Kidney tubule cell (primary cell): ENCODE measurements at regions not wholly inside any gene's neighbourhood (a gene's known extent, or its start where the extent isn't known, plus 50 kb on each side); places are given as distances from the start of the nearest gene placed in this dataset.
A peak's percentile ranks its signal among the peaks of the same experiment; 100 is the strongest.

ENCODE experiments used
- DNase-seq: peaks from one replicate; pipeline ENCODE4 v3.0.0-alpha.2; 2018; ENCODE audit warnings: low spot score

DNA sequence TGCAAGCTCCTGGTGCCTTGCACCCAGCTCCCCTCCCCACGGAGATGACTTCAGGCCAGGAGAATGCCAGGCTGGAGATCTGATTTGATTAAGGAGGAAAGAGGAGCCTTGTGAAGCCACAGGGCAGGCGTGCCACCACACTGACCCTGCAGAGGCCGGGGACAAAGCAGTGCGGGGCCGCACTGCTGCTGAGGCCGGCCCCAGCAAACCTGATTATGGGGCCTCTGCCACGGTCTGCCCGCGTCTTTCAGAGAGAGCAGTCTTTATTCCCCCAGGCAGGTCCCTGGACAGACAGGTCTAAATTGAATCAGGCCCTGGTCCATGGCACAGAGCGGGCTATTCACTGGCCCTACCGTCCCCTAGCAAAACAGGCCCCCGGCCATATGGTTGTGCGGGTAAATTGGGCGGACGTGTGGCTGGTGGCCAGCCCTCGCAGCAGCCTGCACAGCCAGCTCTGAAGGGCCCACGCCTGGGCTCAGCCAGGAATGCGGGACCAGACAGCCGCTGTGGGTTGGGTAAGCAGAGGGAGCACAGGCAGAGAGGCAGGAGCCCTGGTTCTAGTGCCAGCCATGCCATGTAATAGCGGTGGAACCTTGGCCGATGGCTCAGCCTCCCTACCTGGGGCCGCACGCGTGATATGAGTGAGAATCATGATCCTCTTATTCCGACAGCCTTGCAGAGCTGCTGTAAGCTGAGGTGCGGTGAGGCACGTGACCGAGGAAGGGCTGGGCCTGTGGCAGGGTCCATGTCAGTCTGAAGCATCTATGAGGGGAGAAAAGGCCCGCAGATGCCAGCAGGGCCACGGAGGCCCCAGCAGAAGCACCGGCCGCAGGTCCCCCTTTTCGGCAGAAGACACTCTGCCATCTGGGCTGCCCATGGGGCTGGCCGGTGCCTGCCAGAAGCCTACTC is 97.3 kb upstream of the MYCN start:
- peak; percentile 20 for DNase-seq

GRCh38 chr2:15844211-15844801 is 96.0 kb upstream of the MYCN start:
- DNase-seq: no peak

DNA sequence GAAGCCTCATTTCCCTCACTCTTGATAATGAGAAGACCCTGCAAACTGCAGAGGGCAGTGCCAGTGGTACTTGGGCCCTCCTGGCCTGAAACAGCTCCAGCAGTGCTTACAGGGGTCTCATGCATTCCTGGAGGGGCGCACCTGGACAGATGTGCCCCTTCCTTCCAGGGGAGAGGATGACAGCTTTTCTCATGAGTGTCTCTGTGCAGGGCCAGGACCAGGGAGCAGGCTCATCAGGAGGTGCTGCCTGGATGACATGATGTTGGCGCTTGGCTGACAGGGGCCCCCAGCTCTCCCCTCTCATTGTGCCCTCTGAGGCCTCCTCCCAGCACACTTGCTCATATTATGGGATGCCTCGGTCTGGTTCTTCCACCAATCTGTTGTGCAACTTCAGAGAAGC is 95.1 kb upstream of the MYCN start:
- DNase-seq: no peak

DNA sequence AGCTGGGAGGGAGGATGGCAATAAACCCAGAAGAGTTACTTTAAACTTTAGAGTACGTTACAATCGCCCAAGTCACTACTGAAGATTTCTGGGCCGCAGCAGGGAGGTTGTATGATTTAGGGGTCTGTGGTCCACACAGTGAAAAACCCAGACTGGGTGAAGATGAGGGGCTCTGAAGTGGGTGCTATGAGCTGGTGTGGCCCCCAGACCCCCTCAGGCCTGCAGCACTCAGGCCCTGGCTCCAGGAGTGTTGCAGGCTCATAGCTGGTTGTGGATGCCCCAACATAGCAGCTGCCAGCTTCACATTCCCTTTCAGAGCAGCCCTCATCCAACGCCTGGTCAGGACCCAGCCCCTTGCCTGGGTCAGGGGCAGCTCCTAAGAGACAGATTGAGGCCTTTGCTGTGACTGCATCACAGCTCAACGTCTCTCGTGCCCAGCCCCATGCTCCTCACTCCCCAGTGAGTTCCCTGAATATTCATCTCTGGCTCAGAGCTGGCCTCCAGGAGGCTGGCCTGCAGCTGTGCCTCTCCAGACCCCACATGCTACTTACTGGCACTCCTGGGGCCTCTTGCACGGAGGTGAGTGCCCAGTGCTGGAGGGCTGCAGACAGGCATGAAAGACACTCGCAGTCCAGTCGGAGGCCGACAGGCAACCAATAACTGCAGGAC is 94.5 kb upstream of the MYCN start:
- no peak for DNase-seq

DNA sequence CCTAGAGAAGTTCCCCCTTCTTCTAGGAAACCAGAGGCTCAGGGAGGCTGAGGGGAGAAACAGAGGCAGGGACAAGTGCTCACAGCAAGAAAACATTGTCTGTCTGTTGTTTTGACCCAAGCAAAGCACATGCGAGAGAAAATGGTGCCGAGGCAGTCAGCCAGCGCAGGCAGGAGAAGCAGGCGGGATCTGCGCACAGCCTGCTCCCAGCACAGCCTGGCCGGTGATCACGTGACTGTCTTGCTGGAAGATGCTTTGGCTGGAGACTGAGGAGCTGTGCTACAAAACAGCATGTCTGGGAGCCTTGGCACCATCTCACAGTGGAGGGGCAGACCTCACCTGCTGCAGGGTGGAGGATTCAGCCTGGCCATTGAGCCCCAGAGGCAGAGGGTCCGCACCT is 93.7 kb upstream of the MYCN start:
- DNase-seq: no peak

DNA sequence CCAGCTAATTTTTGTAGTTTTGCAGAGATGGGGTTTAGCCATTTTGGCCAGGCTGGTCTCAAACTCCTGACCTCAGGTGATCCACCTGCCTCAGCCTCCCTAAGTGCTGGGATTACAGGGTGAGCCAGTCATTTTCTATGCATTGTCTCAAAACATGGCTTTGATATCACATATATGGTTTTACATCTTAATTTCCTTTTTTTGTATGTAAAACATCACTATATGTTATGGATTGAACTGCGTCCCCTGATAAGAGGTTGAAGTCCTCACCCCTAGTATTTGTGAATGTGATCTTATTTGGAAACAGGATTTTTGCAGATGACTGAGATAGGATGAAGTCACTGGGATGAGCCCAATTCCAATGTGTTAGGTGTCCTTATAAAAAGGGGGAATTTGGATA is 89.8 kb upstream of the MYCN start:
- no peak for DNase-seq

DNA sequence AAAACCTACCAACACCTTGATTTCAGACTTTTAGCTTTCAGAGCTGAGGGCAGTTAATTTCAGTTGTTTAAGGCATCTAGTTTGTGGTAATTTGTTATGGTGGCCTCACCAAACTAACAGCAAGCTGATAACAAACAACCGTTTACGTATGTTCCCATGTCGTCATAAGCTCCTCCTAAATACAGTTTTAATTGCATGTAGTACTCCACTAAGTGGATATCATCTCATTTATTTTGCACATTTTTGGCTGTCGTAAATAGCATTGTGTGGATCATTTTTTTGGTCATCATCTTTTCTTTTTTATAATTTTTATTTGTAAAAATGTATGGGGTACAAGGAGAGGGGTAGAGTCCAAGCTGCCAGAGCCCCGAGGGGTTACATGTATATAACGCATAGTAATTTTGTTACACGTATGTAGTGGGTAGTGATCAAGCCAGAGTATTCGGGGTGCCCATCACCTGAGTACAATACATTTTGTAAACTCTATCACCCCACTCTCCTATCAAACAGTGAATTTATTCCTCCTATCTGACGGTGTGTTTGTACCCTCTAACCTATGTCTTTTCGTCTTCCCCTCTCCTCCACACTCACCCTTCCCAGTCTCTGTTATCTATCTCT is 89.2 kb upstream of the MYCN start:
- no peak for DNase-seq

GRCh38 chr2:15852811-15853210 is 87.5 kb upstream of the MYCN start:
- DNase-seq: no peak

- DNase-seq: no peak
These were observed 86.4 kb upstream of the MYCN start for GRCh38 chr2:15853903-15854302.

- DNase-seq: no peak
These were observed 84.5 kb upstream of the MYCN start for GRCh38 chr2:15855766-15856260.

DNA sequence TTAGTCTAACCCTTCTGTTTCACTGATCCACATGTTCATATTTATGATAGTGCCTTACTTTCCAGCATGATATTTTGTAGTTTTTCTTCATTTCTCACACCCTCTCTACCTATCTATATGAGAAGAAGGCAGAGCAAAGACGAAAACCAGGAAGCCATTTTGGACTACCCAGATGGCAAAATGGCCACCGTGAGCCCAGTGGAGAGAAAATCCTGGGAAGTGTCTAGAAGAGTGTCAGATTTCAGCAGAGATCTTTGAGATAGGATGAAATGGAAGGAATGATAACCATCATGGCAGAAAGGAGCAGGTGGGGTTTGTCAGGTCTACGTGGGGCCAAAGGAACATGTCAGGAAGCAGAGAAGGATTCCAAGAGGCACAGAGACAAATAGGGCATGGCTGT is 84.0 kb upstream of the MYCN start:
- DNase-seq: no peak

GRCh38 chr2:15858466-15858865 is 81.9 kb upstream of the MYCN start:
- no peak for DNase-seq

DNA sequence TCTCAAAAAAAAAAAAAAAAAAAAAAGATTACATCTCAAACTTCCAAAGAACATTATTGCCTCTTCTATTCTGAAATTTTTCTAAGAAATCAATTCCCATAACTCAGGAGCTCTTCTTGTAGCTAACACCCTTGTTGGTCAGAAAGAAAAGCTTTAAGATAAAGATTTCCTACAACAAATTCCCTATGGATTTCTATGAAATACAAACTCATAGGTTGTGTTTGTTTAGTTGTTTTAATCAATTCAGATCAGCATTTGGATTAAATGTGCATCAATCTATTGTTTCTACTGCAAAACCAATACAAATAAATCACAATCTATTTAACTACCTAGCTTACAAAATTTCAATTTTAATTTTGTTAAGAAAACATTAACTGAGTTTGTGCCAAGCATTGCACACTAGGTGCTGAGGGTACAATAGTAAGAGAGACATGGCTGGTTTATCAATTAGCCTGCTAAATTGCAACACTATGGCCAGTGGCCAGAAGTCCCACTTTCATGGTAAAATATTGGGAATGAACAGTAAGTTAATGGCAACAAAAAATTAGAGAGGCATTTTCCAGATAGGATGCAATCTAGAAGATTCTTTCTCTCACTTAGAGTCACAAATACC is 80.2 kb upstream of the MYCN start:
- DNase-seq: no peak

DNA sequence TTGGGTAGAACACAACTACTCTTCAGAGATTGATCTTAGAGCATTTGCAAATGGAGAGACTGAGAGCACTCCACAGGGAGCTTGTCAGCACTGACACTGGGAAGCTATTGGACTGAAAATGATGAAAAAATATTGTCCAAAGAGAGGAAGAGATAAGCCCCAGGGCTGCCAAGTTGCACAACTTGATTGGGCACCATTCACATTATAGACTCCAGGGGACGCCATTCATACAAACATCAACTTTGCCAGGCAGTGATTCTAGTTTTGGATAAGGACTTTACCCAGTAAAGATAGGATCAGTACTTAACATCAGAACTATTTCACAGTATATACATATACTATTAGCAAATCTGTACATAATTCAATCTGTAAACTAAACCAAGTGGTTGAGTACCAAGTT is 79.6 kb upstream of the MYCN start:
- no peak for DNase-seq

DNA sequence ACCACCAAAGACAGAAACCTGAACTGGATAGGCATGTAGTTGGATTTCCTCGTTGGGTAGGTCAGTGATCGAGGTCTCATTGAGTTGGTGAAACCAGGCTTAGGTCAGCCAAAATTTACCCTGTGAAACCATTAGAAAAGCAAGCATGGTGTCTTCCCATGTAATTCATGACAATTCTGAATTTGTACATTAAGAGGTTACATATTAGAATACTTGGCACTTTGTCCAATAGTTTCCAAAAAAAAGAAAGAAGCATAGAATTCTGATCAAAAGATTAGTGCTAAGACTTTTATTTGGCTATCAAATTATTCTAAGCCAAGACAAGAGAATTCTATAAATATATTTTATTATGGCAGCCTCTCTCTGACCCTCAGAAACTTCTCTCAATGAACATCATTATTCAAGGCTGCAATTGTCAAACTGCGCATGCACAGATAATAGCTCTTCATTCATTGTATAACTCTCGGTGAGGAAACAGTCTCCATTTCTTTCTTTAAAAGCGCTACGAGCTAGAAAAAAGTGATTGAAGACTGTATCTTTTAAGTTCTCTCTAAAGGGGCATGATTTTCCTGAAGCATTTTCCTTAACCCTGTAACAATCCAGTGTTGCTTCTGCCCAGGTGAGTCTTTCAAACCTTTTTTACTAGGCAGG is 79.1 kb upstream of the MYCN start:
- no peak for DNase-seq

- DNase-seq: no peak
These were observed 78.5 kb upstream of the MYCN start for GRCh38 chr2:15861898-15862297.

DNA sequence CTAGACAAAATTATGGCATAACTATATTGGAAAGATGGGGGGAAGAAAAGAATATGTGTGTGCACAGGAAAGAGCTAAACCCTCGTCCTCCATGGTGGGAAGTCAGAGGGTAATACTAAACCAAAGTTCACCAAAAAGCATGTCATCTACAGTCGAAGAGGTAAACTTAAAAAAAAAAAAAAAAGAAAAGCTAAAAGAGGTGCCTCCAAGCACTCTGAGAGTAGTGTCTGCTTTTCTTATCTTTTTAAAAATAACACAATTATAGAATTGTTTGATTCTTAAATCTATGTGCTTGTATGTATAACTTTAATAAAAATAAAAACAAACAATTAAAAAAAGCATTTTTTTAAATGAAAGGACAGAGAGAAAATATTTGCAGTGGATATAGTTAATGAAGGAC is 77.3 kb upstream of the MYCN start:
- DNase-seq: no peak

- no peak for DNase-seq
These were observed 76.7 kb upstream of the MYCN start for GRCh38 chr2:15863494-15864175.

- DNase-seq: no peak
These were observed 76.1 kb upstream of the MYCN start for GRCh38 chr2:15864176-15864769.

DNA sequence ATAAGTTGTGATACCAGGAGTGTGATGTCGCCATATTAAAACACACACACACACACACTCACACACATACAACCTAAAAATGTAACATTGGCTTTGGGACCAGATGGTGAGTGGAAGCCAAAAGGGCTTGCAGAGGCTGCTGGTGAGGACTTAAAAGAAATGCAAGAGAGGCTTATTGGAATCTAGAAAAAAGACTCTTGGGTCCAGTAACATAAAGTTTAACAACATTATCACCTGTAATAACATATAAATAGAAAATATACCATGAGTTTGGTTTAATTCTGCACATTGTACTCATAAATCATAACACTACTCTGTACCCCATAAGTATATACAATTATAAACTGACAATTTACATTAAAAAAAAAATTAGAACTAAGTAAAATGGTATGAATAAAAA is 74.4 kb upstream of the MYCN start:
- no peak for DNase-seq
